Activated naive CD4-positive, alpha-beta T cell treated with anti-CD3 and anti-CD28 coated beads, Interleukin-2, amount 10 ng/mL, durations not matched to agents 7 days and 5 days (primary cell): ENCODE measurements at regions not wholly inside any gene's neighbourhood (a gene's known extent, or its start where the extent isn't known, plus 50 kb on each side); places are given as distances from the start of the nearest gene placed in this dataset.
A peak's percentile ranks its signal among the peaks of the same experiment; 100 is the strongest.

ENCODE experiments used
- CTCF ChIA-PET: fragments of 350-600 bp; sonication (Branson Sonifier 250); formaldehyde crosslinking; loops from one replicate; lab custom pipeline; 2021; ENCODE audit warnings: antibody characterized with exemption; lab: Charles Lee
- DNase-seq: peaks from one replicate; pipeline ENCODE4 v3.0.0-alpha.2; 2020
- H3K27ac Mint-ChIP-seq: one replicate; pipeline ENCODE4 v1.8.0; 2021; ENCODE audit warnings: mild to moderate bottlenecking, moderate library complexity, mixed read lengths
- H3K27me3 Mint-ChIP-seq: one replicate; pipeline ENCODE4 v1.8.0; 2021; ENCODE audit warnings: mild to moderate bottlenecking, mixed read lengths
- H3K36me3 Mint-ChIP-seq: one replicate; pipeline ENCODE4 v1.8.0; 2021; ENCODE audit warnings: mixed read lengths
- H3K4me1 Mint-ChIP-seq: one replicate; pipeline ENCODE4 v1.8.0; 2021; ENCODE audit warnings: mixed read lengths
- H3K4me3 Mint-ChIP-seq: one replicate; pipeline ENCODE4 v1.8.0; 2021; ENCODE audit warnings: mild to moderate bottlenecking, moderate library complexity, mixed read lengths
- H3K9me3 Mint-ChIP-seq: one replicate; pipeline ENCODE4 v1.8.0; 2021; ENCODE audit warnings: mixed read lengths

DNA sequence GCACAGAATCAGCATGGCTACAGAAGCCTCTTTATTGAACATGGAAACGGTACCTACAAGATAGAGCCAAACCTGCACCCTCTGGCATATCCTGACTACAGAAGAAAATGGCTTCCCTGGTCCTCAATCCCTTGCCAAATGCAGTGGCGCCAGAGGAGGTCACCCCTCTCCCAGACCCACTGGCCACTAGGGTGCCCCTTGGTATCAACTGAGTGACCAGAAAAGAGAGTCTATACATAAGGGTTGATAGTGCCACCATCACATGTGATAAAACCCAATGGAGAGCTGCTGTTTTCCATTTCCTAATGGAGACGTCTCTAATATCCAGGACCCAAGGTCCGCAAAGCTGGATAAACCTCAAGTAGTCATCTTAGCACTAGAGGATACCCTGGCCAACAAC is 52.7 kb upstream of the ALK start:
- H3K4me3 Mint-ChIP-seq, result no peak overlapping the region
- no peak overlapping the region for H3K27ac Mint-ChIP-seq
- CTCF ChIA-PET, result no interaction called here
- H3K9me3 Mint-ChIP-seq, result no peaks in the 10 kb centered on the region
- H3K27me3 Mint-ChIP-seq, result no peaks in the 10 kb centered on the region
- no peak for DNase-seq
- no peaks in the 10 kb centered on the region for H3K36me3 Mint-ChIP-seq
- no peaks in the 10 kb centered on the region for H3K4me1 Mint-ChIP-seq

DNA sequence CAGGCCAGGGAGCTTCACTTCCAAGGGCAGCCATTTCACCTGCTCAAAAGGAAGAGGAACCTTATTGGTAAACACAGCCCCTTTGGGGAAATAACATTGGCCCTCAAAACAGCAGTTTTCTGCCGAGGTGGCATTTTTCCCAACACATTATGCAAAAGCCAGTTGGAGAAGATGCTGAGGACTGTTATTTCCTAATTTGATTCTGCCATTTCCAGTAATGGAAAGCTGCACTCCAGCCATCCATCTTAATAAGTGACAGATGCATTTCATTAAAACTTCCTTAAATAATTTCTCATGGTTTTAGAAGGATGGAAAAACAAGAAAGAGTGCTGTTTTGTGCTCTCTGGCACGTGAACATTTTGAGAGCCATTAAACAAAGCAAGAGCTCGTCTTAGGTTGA is 55.9 kb upstream of the ALK start:
- no peak overlapping the region for H3K4me3 Mint-ChIP-seq

DNA sequence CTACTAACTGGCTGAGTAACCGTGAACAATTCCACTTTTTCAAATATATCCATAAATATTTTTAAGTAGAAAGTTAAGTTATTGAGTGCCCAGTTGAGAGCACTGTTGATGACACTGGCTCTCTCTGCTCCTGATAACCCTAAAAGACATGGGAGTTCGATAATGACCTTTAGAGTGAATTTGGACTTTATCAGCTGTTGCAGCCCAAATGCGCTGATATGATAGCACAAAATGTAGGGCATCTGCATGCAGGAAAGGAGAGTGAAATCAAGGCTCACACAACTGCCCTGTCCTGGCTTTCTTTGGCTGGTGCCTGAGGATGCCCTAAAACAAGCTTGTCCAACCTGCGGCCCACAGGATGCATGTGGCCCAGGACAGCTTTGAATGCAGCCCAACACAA is 60.0 kb upstream of the ALK start:
- no peaks in the 10 kb centered on the region for H3K27me3 Mint-ChIP-seq
- no peaks in the 10 kb centered on the region for H3K36me3 Mint-ChIP-seq
- no peak overlapping the region for H3K4me3 Mint-ChIP-seq
- H3K27ac Mint-ChIP-seq, result no peak overlapping the region
- no peaks in the 10 kb centered on the region for H3K9me3 Mint-ChIP-seq
- H3K4me1 Mint-ChIP-seq, result no peaks in the 10 kb centered on the region
- CTCF ChIA-PET, result no interaction called here
- DNase-seq, result no peak

More for the DNA sequence above, 55.9 kb upstream of the ALK start:
- H3K36me3 Mint-ChIP-seq, result no peaks in the 10 kb centered on the region
- no peaks in the 10 kb centered on the region for H3K4me1 Mint-ChIP-seq
- no peak for DNase-seq
- no peak overlapping the region for H3K27ac Mint-ChIP-seq
- H3K27me3 Mint-ChIP-seq, result no peaks in the 10 kb centered on the region
- CTCF ChIA-PET, result no interaction called here
- H3K9me3 Mint-ChIP-seq, result no peaks in the 10 kb centered on the region

DNA sequence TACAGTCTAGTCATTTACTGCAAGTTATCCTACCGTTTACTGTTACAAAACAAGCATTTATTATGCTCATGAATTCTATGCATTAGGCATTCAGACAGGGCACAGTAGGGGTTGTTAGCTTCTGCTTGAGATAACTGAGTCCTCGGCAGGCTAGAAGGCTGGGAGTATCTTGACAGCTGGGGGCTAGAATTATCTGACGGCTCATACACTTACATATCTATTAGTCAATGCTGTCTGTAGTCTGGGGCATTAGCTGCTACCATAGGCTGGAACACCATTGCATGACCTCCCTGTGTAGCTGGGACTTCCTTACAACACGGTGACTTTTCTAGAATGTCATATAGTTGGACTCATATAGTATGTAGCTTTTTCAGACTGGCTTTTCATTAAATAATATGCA is 61.9 kb upstream of the ALK start:
- Mint-ChIP-seq H3K36me3 (no peaks in the 10 kb centered on the region), H3K27me3 (no peaks in the 10 kb centered on the region), H3K4me3 (no peak overlapping the region)

DNA sequence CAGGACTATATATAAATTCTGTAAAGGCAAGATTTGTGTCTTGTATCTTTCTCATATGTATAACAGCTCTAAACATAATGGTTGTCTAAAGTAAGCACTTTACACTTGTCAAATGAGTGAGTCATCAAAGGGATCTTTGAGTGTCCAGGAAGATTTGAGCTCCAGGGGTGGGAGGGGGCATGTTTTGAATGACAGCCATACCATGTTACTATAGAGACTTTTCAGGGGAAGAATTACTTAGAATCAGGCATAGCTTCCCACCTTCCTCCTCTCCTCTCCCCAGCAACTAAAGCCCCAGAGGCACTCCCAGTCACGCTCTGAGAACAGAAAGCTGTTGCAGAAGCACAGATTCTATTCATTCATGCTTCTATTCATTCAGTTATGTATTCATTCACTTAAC is 65.8 kb upstream of the ALK start:
- H3K27ac Mint-ChIP-seq, result no peak overlapping the region
- H3K4me1 Mint-ChIP-seq, result no peaks in the 10 kb centered on the region

More for the DNA sequence above, 61.9 kb upstream of the ALK start:
- Mint-ChIP-seq H3K27ac (no peak overlapping the region), H3K9me3 (no peaks in the 10 kb centered on the region), H3K4me1 (no peaks in the 10 kb centered on the region)
- DNase-seq, result no peak
- CTCF ChIA-PET, result no interaction called here

DNA sequence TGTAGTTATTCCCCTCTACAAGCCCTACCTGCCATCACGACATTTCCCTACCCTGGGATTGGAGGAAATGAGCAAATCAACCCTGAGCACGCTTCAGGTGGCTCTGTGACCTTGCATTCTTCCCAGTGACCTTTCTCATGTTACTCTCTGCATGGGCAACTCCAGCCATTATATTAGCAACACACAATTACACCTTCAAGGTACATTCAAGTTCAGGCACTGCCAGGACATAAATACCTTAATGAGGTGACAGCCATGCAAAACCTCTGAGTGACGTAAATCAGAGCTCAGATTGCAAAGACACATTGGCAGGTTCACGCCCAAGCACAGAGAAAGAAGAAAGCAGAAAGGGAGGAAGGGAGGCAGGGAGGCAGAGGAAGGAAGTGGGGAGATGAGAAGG is 68.7 kb upstream of the ALK start:
- no peak overlapping the region for H3K4me3 Mint-ChIP-seq
- H3K27me3 Mint-ChIP-seq, result peaks cover 1% of the 10 kb centered on the region
- CTCF ChIA-PET, result no interaction called here
- no peaks in the 10 kb centered on the region for H3K36me3 Mint-ChIP-seq
- H3K27ac Mint-ChIP-seq, result no peak overlapping the region
- DNase-seq, result no peak
- H3K4me1 Mint-ChIP-seq, result no peaks in the 10 kb centered on the region
- no peaks in the 10 kb centered on the region for H3K9me3 Mint-ChIP-seq

More for the DNA sequence above, 65.8 kb upstream of the ALK start:
- Mint-ChIP-seq H3K9me3 (no peaks in the 10 kb centered on the region), H3K4me3 (no peak overlapping the region), H3K27me3 (no peaks in the 10 kb centered on the region), H3K36me3 (no peaks in the 10 kb centered on the region)
- CTCF ChIA-PET, result no interaction called here
- no peak for DNase-seq

DNA sequence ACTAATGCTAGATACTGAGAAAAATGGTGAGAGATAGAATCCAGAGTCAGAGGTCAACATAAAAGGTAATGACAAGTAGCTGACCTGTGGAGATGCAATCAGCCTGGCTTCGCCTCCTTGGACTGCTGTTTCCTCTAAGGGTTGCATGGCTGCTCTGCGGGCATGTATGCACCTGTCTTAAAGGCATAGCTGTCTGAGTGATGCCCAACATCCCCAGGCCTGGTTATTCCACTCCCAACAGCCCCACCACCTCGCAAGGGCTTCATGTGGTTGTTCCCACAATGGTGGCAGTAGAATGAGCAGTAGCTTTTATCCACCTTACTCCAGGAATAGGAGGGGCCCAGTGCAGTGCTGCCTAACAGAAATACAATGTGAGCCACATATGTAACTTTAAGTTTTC is 69.7 kb upstream of the ALK start:
- H3K27ac Mint-ChIP-seq, result no peak overlapping the region

DNA sequence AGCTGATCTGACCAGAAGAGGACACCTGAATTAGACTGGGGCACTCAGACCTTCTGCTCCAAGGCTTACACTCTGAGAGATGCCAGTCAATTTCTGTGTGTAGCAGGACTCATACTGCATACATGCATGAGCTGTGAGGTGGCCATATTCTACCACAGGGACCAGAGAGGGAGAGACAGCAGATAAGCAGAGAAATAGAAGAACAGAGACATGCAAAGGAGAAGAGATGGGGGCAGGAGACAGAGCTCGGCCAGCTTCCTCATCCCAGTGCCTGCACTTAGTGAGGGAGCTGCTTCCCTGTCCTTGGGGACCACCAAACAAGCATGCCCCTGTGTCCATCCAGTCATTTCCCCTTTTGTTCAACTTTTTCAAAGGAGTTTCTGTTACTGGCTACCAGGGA is 73.9 kb upstream of the ALK start:
- no peak overlapping the region for H3K4me3 Mint-ChIP-seq
- CTCF ChIA-PET, result no interaction called here
- H3K4me1 Mint-ChIP-seq, result no peaks in the 10 kb centered on the region
- H3K27me3 Mint-ChIP-seq, result peaks cover 18% of the 10 kb centered on the region
- H3K36me3 Mint-ChIP-seq, result no peaks in the 10 kb centered on the region
- no peaks in the 10 kb centered on the region for H3K9me3 Mint-ChIP-seq
- DNase-seq, result no peak
- no peak overlapping the region for H3K27ac Mint-ChIP-seq

More for the DNA sequence above, 69.7 kb upstream of the ALK start:
- DNase-seq, result no peak
- H3K27me3 Mint-ChIP-seq, result peaks cover 9% of the 10 kb centered on the region
- H3K4me1 Mint-ChIP-seq, result no peaks in the 10 kb centered on the region
- H3K36me3 Mint-ChIP-seq, result no peaks in the 10 kb centered on the region
- CTCF ChIA-PET, result no interaction called here
- no peaks in the 10 kb centered on the region for H3K9me3 Mint-ChIP-seq
- no peak overlapping the region for H3K4me3 Mint-ChIP-seq

DNA sequence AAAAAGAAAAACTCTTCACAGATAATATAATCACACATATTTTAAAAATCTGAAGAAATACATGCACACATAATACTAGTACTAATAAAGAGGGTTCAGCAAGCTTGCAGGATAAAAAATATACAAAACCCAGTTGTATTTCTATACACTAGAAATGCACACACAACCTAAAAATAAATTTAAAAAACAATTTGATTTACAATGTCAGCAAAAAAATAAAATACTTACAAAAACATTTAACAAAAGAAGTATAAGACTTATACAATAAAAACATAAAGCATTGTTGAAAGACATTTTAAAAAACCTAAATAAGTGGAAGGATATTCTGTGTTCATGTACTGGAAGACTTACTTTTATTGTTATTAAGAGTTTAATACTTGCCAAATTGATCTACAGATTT is 81.7 kb upstream of the ALK start:
- no peak for DNase-seq
- no peaks in the 10 kb centered on the region for H3K4me1 Mint-ChIP-seq
- no peak overlapping the region for H3K4me3 Mint-ChIP-seq
- peaks cover 19% of the 10 kb centered on the region for H3K27me3 Mint-ChIP-seq
- CTCF ChIA-PET, result no interaction called here
- no peaks in the 10 kb centered on the region for H3K9me3 Mint-ChIP-seq
- no peaks in the 10 kb centered on the region for H3K36me3 Mint-ChIP-seq
- H3K27ac Mint-ChIP-seq, result no peak overlapping the region

DNA sequence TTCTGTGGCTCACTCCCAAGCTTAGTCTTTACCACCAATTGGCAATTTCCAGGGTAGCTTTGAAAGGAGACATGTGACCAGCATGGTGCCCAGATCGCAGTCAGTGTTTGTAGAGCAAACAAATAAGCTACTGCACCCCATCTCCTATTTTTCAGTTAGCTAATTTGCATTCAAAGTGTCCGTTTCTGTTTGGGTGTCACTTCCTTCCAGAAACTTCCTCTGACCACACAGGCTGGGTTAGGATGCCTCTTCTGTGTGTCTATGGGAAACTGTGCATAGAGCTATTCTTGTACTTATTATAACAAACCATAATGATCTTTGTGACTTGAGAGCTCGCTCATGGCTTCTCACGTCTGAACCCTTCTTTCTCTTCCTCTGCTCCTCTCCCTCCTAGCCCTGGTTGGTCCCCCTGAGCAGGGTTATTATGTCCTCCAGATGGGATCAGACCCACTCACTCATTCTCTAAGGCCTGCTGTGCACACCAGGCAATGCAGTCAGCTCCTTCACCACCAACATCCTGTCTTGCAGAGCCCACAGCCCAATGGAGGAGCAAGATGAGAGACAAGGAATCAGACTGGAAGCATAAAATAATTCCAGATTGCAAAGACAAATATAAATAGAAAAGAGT is 101.2 kb upstream of the ALK start:
- CTCF ChIA-PET, result interaction anchor here (1.3 to 7.8 kb wide), 2 partner anchors 94 to 100 kb away, joined by 4 to 85 read pairs; partner anchors contain the start of gene ALK
- H3K4me1 Mint-ChIP-seq, result no peaks in the 10 kb centered on the region
- no peak overlapping the region for H3K27ac Mint-ChIP-seq
- H3K9me3 Mint-ChIP-seq, result no peaks in the 10 kb centered on the region
- DNase-seq, result no peak
- no peaks in the 10 kb centered on the region for H3K36me3 Mint-ChIP-seq
- no peak overlapping the region for H3K4me3 Mint-ChIP-seq
- peaks cover 25% of the 10 kb centered on the region for H3K27me3 Mint-ChIP-seq

DNA sequence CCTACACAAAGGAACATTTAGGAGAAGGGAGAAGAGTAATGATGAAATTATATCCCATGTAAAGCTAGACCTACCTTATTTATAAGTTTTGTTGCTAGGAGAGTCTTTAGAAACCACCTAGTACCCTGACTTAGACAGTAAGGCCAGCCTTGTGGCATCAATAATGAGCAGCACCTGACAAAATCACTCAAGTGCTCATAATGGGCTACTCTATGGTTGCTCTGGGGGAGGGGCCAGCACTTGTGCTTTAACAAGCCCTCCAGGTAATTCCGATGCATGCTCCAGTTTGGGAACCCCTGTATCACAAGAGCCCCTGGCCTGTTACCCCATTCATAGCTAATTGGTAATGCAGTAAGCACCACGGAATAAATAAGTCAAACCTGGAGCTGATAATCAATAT is 102.9 kb upstream of the ALK start:
- peaks cover 24% of the 10 kb centered on the region for H3K27me3 Mint-ChIP-seq
- CTCF ChIA-PET, result interaction anchor here (1.2 to 7.8 kb wide), 2 partner anchors 16 to 101 kb away, joined by 3 to 85 read pairs; partner anchors contain the start of gene ALK
- no peak overlapping the region for H3K4me3 Mint-ChIP-seq
- H3K9me3 Mint-ChIP-seq, result no peaks in the 10 kb centered on the region
- no peak for DNase-seq
- no peak overlapping the region for H3K27ac Mint-ChIP-seq
- H3K4me1 Mint-ChIP-seq, result no peaks in the 10 kb centered on the region
- H3K36me3 Mint-ChIP-seq, result no peaks in the 10 kb centered on the region

DNA sequence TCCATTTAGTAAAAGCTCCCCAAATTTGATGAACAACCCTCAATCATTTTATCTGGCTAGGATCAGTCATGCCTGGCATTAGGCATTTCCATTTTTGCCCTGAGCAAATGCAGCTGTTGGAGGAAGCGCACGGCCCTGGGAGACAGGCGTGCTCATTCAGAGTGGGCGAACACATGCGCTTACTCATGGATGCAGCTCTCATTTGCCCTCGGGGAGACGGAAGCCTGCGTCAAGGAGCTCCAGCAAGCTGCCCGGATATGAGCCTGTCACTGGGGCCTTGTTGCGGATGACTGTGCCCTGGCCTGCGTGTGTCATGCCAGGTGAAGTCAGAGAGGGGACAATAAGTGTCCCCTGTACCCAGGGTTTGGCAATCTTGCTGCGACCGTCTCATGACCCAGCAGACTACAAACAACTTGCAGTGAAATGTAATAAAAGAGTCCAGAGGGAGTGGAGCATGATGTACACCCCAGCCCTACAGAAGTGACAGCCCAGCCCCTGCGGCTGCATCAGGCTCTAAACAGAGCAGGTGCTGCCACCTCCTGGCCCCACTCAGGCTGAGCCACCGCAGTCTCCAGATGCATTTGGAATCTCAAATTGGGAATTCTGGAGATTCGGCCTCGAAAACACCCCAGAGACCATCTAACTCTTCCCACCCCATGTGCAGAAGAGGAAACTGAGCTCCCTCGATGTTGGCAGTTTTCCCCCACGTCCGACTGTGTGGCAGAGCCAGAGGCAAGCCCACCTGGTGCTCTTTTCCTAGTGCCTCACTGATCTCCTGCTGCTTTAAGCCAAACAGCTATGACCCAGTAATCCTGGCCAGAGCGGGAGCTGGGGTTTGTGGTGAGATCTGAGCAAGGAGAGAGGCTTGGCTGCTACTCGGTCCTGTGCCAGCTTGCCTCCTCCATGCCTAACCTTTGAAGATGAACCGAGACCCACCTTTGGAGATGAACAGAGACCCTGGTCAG is 105.0 kb upstream of the ALK start:
- CTCF ChIA-PET, result interaction anchor here (0.9 to 7.8 kb wide), 3 partner anchors 11 to 103 kb away, joined by 3 to 85 read pairs (median 4); partner anchors contain the start of gene ALK
- Mint-ChIP-seq H3K9me3 (no peaks in the 10 kb centered on the region), H3K27me3 (peaks cover 14% of the 10 kb centered on the region), H3K4me1 (no peaks in the 10 kb centered on the region), H3K27ac (no peak overlapping the region), H3K4me3 (no peak overlapping the region), H3K36me3 (no peaks in the 10 kb centered on the region)
- DNase-seq, result peak; percentile 24

DNA sequence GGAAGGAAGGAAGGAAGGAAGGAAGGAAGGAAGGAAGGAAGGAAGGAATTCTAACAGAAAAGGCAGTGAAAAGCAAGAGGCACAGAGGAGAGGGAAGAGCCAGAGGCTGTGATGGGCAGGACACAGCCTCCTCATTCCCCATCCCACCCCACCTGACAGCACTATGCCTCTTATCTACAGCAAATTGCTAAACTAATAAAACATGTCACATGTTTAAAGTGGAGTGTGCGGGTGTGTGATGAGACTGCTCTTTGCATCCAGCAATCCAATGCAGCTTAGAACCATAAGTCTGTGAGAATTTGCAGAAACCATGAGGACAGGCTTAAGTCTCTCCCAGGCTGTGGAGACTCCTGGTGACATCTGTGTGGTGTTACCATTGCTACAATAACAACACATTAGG is 108.4 kb upstream of the ALK start:
- H3K4me3 Mint-ChIP-seq, result no peak overlapping the region
- no peaks in the 10 kb centered on the region for H3K36me3 Mint-ChIP-seq
- peaks cover 18% of the 10 kb centered on the region for H3K27me3 Mint-ChIP-seq
- no peak overlapping the region for H3K27ac Mint-ChIP-seq
- no peaks in the 10 kb centered on the region for H3K9me3 Mint-ChIP-seq
- no peaks in the 10 kb centered on the region for H3K4me1 Mint-ChIP-seq
- CTCF ChIA-PET, result interaction anchor here (7.8 kb wide), 1 partner anchor 107 kb away, joined by 85 read pairs; the partner anchor contains the start of gene ALK
- no peak for DNase-seq

DNA sequence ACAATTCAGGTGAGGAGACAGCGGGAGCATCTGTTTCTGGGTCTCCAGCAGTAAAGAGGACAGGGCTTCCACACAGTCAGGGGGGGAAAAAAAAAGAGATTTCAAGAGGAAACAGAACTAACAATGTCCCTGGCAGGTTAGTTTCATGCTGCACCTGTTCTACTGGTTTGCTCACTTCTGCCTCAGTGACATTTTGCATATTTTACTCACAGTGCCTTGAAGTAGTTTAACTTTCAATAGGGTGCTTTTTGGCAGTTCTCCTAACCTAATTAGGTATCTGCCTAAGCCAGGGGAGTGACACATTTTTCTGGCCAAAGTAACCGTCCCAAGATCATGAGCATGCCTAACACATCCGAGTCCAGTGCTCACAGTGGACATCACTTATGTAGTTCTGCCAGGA is 109.0 kb upstream of the ALK start:
- peaks cover 19% of the 10 kb centered on the region for H3K27me3 Mint-ChIP-seq
- H3K36me3 Mint-ChIP-seq, result no peaks in the 10 kb centered on the region
- CTCF ChIA-PET, result no interaction called here
- H3K4me1 Mint-ChIP-seq, result no peaks in the 10 kb centered on the region
- no peak overlapping the region for H3K27ac Mint-ChIP-seq
- no peaks in the 10 kb centered on the region for H3K9me3 Mint-ChIP-seq
- no peak for DNase-seq
- H3K4me3 Mint-ChIP-seq, result no peak overlapping the region
